Neutrophil (primary cell): ENCODE measurements at regions not wholly inside any gene's neighbourhood (a gene's known extent, or its start where the extent isn't known, plus 50 kb on each side); places are given as distances from the start of the nearest gene placed in this dataset.

Experiments used
- H3K27ac ChIP-seq: fragments of 200-600 bp; sonication (generic); 2 replicates; pipeline ENCODE4 v1.5.1; 2016; ENCODE audit warnings: mild to moderate bottlenecking, moderate library complexity
- H3K27me3 ChIP-seq: fragments of 200-600 bp; sonication (generic); 2 replicates; pipeline ENCODE4 v1.6.0; 2016; ENCODE audit warnings: mild to moderate bottlenecking
- H3K36me3 ChIP-seq: fragments of 200-600 bp; sonication (generic); 2 replicates; pipeline ENCODE4 v1.5.1; 2017
- H3K4me1 ChIP-seq, 2 experiments: fragments of 200-600 bp in 1 of 2; sonication (generic) in 1 of 2; 1 replicate in 1 of 2; 2 replicates in 1 of 2; pipeline versions ENCODE4 v1.5.1 to v1.6.1; 2013 to 2016; ENCODE audit warnings: low read depth in 1 of 2, low read length in 1 of 2, mild to moderate bottlenecking in 1 of 2, moderate library complexity in 1 of 2; ENCODE audit not compliant: control insufficient read depth in 1 of 2, insufficient read depth in 1 of 2
- H3K4me3 ChIP-seq, 2 experiments: fragments of 200-600 bp in 1 of 2; sonication (generic) in 1 of 2; 1 replicate in 1 of 2; 2 replicates in 1 of 2; pipeline ENCODE4 v1.5.1; 2013 to 2016; ENCODE audit warnings: low read depth in 1 of 2, low read length in 1 of 2, mild to moderate bottlenecking in 1 of 2, moderate library complexity in 1 of 2
- H3K9me3 ChIP-seq: fragments of 200-600 bp; sonication (generic); 2 replicates; pipeline ENCODE4 v1.5.1; 2016
- CTCF ChIP-seq: fragments of 200-600 bp; sonication (generic); IDR thresholded peaks from 2 replicates; pipeline ENCODE4 v1.5.1; 2016; ENCODE audit warnings: antibody characterized with exemption

- no peaks in the 10 kb centered on the region for H3K36me3 ChIP-seq
- no peaks in the 10 kb centered on the region for H3K9me3 ChIP-seq
- no peak overlapping the region for H3K27ac ChIP-seq
- H3K27me3 ChIP-seq: no peaks in the 10 kb centered on the region
- TF ChIP-seq CTCF: no peak
- H3K4me3 ChIP-seq: no peak overlapping the region
- H3K4me1 ChIP-seq: no peaks in the 10 kb centered on the region
Measured at GRCh38 chr7:10138087-10138854, 835.4 kb upstream of the PHF14 start.

GRCh38 chr7:10146271-10146670 is 827.4 kb upstream of the PHF14 start:
- no peak overlapping the region for H3K27ac ChIP-seq
- H3K4me3 ChIP-seq: no peak overlapping the region
- no peak for TF ChIP-seq CTCF
- no peaks in the 10 kb centered on the region for H3K27me3 ChIP-seq
- no peaks in the 10 kb centered on the region for H3K4me1 ChIP-seq
- no peaks in the 10 kb centered on the region for H3K36me3 ChIP-seq
- H3K9me3 ChIP-seq: no peaks in the 10 kb centered on the region

GRCh38 chr7:10156972-10157371 is 816.7 kb upstream of the PHF14 start:
- no peaks in the 10 kb centered on the region for H3K9me3 ChIP-seq
- H3K4me1 ChIP-seq: no peaks in the 10 kb centered on the region
- no peak for TF ChIP-seq CTCF
- H3K36me3 ChIP-seq: no peaks in the 10 kb centered on the region
- no peak overlapping the region for H3K27ac ChIP-seq
- no peak overlapping the region for H3K4me3 ChIP-seq
- H3K27me3 ChIP-seq: no peaks in the 10 kb centered on the region

GRCh38 chr7:10181996-10182395 is 791.7 kb upstream of the PHF14 start:
- Histone ChIP-seq H3K36me3 (no peaks in the 10 kb centered on the region), H3K4me1 (no peaks in the 10 kb centered on the region), H3K27ac (no peak overlapping the region), H3K4me3 (no peak overlapping the region), H3K9me3 (no peaks in the 10 kb centered on the region), H3K27me3 (no peaks in the 10 kb centered on the region)
- no peak for TF ChIP-seq CTCF

- no peaks in the 10 kb centered on the region for H3K27me3 ChIP-seq
- TF ChIP-seq CTCF: no peak
Measured at GRCh38 chr7:10192074-10192473, 781.6 kb upstream of the PHF14 start.

More at GRCh38 chr7:10192074-10192473, 781.6 kb upstream of the PHF14 start:
- Histone ChIP-seq H3K36me3 (no peaks in the 10 kb centered on the region), H3K27ac (no peak overlapping the region), H3K9me3 (no peaks in the 10 kb centered on the region), H3K4me3 (no peak overlapping the region), H3K4me1 (no peaks in the 10 kb centered on the region)
